Activated CD8-positive, alpha-beta memory T cell treated with anti-CD3 and anti-CD28 coated beads, Interleukin-2, amount 50 U/mL, for 48 hours (primary cell): ENCODE measurements at regions not wholly inside any gene's neighbourhood (a gene's known extent, or its start where the extent isn't known, plus 50 kb on each side); places are given as distances from the start of the nearest gene placed in this dataset.
"Not testable (repeated sequence)": the region's sequence is repeated elsewhere in the genome, so short reads cannot be mapped to it uniquely, and the experiment has no call there.

Experiments used
- DNase-seq: peaks from one replicate; pipeline ENCODE4 v3.0.0-alpha.2; 2020

DNA sequence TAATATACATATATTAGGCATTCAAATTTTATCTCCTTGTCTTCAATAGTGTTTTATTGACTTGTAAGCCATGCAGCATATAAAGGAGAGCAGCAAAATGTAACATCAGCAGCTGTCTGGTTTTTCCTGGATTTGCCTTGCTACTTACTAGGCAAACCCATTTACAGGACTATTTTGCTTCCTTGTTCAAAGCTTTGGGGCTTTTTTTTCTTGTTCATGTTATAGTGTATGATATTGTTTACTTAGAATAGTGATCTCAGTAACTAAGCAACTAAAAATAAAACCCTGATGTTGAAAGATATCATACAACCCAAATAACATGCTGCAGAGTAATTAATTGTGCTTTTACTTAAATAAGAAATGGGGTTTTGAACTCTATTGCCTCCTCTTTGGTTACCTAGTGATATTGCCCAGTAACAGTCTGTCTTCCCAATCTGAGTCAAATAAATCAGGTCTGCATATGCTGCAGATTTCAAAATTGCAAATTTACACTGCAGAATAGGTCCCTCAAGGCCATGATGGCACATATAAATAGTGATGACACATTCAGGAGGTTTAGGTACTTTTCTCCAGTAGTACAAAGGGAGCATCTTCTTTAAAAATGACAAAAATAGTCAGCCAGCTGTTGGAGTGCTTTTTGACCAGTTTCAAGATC is 578.1 kb upstream of the NECTIN3 start:
- DNase-seq: no peak

DNA sequence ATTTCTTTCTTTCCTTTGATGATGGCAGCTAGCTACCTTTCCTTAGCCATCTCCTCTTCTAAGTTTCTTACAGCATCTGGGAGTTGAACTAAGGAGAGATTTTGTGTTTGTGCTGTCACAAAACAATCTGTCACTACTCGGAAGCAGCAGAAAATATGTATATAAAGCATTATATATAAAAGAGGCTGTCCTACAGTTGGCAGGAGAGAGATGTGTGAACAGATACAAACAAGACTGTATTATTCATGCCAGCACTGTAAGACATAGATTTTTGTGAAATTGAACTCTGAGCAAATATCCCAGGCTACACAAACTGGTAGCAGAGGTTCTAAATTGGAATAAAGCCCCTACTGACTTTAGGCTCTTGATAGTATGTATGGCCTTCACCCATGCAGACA is 577.5 kb upstream of the NECTIN3 start:
- no peak for DNase-seq

DNA sequence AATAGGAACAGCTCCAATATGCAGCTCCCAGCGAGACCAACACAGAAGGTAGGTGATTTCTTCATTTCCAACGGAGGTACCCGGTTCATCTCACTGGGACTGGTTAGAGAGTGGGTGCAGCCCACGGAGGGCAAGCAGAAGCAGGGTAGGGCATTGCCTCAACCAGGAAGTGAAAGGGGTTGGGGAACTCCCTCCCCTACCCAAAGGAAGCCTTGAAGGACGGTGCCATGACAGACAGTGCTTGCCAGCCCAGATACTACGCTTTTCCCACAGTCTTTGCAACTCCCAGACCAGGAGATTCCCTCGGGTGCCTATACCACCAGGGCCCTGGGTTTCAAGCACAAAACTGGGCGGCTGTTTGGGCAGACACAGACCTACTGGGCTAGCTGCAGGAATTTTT is 576.9 kb upstream of the NECTIN3 start:
- DNase-seq: no peak

DNA sequence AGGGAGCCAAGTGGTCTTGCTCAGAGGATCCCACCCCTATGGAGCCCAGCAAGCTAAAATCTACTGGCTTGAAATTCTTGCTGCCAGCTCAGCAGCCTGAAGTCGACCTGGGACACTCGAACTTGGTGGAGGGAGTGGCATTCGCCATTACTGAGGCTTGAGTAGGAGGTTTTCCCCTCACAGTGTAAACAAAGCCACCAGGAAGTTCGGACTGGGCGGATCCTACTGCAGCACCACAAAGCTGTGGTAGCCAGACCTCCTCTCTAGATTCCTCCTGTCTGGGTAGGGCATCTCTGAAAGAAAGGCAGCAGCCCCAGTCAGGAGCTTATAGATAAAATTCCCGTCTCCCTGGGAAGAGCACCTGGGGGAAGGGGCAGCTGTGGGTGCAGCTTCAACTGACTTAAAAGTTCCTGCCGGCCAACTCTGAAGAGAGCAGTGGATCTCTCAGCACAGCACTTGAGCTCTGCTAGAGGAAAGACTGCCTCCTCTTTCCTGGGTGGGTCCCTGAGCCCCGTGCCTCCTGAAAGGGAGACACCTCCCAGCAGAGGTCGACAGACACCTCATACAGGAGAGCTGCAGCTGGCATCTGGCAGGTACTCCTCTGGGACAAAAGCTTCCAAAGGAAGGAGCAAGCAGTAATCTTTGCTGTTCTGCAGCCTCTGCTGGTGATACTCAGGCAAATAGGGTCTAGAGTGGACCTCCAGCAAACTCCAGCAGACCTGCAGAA is 576.3 kb upstream of the NECTIN3 start:
- DNase-seq: no peak

DNA sequence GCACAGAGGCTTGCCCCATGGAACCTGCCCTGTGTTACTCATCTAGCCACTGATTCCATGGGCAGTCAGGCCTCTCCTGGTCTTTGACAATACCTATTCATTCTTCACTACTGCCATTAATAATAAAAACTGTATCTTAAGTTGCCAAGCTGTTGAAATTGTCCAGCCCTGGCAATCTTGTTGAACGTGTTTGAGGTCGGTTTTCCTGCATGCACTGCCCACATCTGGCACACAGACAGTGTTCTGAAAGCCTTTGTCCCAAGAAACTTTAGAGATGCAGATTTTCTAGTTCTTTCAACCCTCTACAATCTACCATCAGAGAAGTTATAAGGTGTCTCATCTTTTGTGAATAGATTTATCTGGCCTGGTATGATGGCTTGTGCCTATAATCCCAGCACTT is 567.2 kb upstream of the NECTIN3 start:
- DNase-seq: no peak

DNA sequence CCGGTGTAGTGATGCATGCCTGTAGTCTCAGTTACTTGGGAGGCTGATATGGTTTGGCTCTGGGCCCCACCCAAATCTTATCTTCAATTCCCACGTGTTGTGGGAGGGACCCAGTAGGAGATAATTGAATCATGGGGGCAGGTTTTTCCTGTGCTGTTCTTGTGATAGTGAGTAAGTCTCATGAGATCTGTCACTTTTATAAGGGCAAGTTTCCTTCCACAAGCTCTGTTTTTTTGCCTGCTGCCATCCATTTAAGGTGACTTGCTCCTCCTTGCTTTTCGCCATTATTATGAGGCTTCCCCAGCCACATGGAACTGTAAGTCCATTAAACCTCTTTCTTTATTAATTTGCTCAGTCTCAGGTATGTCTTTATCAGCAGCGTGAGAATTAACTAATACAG is 566.7 kb upstream of the NECTIN3 start:
- no peak for DNase-seq

DNA sequence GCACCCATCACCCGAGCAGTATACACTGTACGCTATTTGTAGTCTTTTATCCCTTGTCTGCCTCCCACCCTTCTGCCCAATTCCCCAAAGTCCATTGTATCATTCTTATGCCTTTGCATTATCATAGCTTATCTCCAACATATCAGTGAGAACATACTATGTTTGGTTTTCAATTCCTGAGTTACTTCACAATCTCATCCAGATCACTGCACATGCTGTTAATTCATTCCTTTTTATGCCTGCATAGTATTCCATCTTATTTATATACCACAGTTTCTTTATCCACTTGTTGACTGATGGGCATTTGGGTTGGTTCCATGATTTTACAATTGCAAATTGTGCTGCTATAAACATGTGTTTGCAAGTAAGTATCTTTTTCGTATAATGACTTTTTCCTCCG is 564.7 kb upstream of the NECTIN3 start:
- DNase-seq: no peak

DNA sequence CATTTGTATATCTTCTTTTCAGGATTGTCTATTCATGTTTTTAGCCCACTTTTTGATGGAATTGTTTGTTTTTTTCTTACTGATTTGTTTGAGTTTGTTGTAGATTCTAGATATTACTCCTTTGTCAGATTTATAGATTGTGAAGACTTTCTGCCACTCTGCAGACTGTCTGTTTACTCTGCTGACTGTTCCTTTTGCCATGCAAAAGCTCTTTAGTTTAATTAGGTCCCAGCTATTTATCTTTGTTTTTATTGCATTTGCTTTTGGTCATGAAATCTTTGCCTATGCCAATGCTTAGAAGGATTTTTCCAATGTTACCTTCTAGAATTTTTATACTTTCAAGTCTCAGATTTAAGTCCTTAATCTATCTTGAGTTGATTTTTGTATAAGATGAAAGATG is 564.0 kb upstream of the NECTIN3 start:
- not testable (repeated sequence) for DNase-seq

DNA sequence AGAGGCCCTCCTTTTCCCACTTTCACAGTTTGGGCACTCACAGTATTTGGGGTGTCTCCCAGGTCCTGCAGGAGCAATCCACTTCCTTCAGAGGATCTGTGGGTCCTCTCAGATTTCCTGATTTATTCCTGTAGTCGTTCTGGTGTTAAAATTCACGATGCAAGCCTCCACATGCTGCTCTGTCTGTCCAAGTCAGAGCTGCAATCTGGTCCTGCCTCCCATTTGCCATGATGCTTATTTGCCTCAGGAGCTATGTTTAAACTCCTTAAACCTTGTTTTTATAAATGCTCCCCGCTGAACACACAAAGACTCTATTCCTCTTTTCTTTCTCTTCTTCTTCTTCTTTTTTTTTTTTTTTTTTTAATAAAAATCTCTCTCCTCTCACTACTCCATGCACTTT is 558.7 kb upstream of the NECTIN3 start:
- no peak for DNase-seq

DNA sequence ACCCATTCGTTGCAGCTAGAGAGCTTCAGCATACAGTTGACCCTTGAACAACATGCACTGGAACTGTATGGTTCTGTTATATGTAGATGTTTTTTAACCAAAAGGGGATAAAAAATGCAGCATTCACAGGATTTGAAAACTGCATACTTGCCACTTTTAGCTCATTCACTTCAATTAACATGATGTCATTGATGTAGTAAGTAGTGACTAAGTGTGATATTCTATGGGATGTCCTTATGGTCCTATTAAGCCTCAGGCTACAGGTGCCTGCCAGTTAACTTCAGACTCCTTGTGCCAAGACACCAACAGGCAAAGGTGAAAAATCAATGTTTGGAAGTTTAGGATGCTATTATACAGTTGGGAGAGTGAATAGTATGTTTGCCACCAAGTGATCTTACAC is 553.6 kb upstream of the NECTIN3 start:
- DNase-seq: no peak

DNA sequence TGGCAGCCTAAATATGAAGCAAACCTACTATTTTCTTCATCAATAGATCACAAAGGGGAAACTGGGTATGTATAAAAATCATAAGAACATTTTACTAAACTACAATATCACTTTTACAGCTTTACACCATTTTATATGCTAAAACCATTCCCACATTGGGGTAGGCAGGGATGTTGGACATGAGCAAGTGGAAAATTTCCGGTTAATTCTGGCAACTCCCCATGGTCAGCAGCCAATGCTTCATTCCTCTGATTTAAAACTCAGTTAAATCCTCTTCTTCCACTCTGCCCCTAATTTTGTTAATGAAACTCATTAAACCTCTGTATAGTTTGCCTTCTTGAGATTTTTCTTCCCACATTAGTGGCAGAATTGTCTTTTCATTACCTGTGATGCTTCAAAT is 552.5 kb upstream of the NECTIN3 start:
- DNase-seq: no peak

DNA sequence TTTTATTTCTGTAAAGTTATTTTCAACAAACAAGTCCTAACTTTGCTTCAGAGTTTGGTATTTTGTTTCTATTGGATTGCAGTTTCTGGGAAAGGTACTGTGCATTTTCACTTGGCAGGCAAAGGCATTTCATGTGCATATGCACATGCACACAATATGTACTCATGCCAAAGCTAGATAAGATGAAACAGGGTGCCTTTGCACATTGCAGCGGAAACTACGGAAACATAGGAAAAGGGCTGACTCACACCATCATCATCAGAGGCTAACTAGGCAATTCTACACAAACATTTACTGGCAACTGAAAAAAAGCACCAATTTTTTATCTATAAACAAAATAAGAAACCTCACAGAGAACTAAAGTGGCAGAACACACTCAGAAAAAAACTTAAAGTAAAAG is 550.6 kb upstream of the NECTIN3 start:
- DNase-seq: no peak

DNA sequence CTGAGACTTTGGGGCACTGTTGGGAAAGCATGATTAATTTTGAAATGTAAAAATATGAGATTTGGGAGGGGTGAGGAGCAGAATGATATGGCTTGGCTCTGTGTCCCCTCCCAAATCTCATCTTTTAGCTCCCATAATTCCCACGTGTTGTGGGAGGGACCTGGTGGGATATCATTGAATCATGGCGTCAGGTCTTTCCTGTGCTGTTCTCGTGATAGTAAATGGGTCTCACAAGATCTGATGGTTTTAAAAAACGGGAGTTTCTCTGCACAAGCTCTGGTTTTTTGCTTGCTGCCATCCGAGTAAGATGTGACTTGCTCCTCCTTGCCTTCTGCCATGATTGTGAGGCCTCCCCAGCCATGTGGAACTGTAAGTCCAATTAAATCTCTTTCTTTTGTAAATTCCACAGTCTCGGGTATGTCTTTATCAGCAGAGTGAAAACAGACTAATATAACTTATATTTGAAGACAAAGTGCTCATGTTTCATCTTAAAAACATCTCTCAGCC is 546.0 kb upstream of the NECTIN3 start:
- DNase-seq: not testable (repeated sequence)

DNA sequence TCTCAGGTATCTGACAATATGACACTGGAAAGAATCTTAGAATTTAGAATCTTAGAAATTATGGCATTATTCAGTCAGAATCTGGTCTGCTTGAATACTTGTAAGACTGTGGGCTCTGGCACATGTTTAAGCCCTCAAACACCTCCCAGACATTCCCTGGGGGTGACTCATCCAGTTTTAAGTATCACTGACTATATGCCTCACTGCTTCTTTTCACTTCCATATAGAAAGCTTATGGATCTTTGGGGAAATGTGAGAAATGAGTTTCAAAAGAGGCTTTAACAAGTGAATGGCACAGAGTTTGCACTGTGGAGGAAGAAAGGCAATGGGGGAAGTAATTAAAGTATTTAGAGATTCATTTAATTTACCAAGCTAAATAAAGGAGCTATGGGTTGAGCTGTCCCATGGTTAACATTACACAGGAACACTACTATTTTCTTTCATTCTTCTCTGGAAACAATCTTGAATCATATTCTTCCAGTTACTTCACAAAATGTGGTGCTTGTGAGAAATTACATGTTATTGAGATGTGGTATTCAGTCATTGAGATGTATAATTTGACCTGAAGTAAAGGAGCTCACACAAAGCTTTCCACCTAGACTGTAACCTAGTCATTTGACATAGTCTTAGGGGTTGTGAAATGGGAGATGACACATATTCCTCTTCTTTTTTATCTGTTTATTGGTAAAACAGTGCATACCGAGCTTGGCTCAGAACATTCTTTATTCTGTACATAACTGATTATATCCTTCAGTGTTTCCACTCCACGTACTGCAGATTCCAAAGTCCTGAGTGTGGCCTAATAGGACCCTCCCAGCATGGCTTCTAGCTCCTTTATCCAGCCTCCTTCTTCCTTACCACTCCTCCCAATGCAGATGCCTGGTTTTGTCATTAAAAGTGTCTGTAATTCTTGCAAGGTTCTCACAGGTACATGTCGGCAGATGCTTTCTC is 544.6 kb upstream of the NECTIN3 start:
- no peak for DNase-seq

DNA sequence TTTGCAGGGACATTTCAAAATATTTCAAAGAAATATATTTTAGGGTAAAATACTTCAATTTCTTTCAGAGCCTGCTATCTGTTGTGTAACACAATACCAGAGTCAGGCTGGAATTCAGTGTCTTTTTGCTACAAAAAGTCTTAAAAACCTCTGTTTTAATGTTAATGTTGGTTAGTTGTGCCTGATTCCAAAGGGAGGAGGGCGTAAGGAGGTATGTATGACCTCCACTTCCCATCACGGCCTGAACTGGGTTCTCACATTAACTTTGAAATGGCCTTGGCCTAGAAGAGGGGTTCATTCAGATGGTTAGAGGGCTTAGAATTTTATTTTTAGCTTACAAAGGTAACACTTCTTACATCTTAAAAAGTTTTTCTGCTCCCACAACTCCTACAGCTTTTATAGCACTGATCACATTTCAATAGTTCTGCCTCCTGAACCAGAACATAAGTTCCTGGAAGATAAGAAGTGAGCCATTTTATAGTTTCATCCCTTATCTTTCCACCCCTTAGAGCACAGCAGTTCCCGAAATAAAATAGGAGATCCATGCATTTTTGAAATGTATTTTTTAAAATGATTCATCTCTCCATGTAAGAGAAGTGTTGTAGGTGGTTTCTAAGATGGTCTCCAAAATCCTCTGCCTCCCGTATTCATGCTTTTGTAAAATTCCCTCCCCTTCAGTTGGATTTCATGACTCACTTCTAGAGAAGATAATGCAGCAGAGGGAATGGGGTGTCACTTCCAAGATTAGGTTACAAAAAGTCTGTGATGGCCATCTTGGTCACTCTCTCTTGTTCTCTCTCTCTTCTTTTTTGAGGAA is 543.1 kb upstream of the NECTIN3 start:
- DNase-seq: no peak

DNA sequence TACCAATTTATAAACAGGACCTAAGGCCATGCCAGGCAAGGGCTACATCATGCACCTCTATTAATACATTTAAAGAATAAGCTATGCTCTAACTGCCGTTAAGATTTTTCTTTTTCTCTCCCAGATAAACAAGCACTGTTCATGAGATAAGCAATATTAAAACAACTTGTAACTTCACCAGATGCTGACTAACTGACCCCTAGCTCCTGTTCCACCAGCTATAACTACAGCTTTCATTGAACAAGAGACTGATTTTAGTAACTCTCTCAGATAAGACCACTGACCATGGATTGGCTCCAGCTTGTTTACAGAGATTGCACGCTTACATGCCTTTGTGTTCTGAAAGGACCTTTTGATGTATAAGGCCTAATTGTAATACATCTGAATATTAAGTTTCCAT is 540.7 kb upstream of the NECTIN3 start:
- DNase-seq: no peak

DNA sequence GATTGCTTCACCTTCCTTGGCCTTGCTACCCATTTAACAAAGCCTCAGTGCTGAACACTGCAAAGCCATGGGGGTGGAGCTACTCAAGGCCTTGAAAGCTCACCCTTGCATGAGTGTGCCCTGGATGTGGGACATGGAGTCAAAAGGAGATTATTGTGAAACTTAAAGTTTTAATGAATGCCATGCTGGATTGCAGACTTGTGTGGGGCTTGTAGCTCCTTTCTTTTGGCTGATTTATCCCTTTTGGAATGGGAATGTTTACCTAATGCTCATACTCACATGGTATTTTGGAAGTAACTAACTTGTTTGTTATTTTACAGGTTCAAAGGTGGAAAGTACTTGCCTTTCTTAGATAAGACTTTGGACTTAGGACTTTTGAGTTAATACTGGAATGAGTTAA is 538.5 kb upstream of the NECTIN3 start:
- DNase-seq: no peak

DNA sequence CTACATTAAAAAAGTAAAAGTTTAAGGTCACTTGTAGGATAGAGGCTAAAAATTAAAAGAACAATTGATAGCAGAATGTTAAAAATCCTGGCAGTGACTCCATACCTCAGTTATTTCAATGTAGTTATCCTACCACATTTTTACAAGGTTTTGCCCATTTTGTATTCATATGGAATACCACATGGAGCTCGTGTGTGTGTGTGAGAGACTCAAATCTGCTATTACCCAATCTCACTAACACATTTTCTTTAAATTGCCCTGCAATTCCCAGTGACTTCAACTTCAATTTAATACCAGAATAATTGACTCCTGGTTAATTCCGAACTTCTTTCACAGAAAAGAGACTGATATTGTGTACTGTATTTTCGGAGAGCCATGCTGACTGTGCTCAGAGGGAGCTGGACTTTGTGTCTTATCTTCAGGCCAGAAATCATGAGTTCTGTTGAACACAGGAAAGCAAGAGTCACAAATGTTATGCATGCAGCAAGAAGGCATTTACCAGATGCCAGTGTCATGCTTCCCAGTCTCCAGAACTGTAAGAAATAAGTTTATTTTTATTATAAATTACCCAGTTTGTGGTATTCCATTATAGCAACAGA is 529.0 kb upstream of the NECTIN3 start:
- no peak for DNase-seq

DNA sequence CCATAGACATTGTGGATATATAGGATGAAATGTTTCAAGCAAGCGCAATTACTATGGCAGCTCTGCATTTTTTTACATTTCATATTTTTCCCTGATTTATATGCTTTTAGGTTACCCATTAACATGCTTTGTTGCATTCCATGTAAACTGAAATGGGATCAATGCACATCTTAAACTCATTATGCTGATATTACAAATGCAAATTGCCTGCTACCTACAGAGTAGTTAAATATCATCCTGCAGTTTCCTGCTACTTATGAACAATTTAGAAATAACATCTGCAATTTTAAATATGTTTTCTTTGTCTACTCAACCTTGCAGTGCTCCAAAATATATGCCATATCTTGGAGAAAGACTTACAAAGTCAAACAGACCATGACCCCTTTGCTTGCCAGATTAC is 526.9 kb upstream of the NECTIN3 start:
- DNase-seq: no peak

DNA sequence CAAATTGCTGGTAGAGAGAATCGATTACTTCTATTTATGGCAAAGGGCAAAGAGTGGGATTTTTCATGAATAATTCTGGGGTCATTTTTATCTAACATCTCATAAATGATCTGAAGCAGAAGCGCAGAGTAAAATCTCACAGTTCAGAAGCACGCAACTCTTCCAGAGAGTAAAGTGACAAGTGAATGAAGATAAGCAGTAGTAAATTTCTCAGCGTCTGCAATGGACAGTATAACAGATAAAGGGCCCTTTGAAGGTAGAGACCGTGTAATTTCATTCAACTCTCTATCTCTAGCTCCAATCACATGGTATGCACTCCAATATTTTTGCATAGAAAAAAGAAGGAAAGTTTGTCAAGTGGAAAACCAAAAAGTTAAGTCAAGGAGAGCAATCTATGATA is 521.1 kb upstream of the NECTIN3 start:
- no peak for DNase-seq

DNA sequence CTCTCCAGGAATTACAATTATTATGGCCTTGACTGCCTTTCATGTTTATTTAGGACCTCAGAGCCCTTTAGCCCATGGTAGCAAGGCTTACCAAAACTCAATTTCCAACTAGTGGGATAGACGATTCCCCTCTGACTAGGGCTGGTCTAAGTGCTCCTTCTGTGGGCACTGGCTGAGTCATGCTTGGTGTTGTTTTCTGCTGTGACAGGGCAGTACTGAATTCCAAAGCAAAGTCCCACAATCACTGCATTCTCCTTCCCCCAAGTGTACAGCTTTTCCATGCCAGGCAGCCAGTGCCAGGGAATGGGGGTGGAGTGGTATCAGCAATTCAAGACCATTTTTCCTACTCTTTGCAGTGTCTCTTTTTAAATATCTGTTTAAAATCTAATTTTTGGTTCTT is 509.0 kb upstream of the NECTIN3 start:
- DNase-seq: no peak

DNA sequence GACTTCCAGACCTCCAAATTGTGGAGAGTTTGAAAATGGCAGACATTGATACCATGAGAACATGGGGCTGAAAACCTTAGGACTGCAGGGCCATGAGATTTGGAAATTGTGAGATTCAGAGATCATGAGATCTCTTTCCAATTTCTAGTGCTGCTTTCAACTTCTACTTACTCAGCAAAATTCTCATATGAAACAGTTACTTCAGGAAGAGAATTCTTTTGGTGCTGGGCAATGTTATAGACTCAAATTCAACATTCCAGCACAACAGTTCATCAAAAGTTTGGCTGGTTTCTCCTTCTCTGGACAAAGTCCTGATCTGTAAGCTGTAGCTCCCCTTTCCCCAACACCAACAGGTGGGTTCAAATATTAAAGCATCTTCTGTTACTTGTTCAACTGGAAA is 506.9 kb upstream of the NECTIN3 start:
- no peak for DNase-seq
